HEK293T (cell line): ENCODE measurements at regions not wholly inside any gene's neighbourhood (a gene's known extent, or its start where the extent isn't known, plus 50 kb on each side); places are given as distances from the start of the nearest gene placed in this dataset.

Experiments
- CTCF ChIA-PET: fragments of 350-600 bp; formaldehyde crosslinking; extraction: SDS; loops from one replicate; lab custom pipeline; 2021; ENCODE audit warnings: antibody characterized with exemption, inconsistent platforms; lab: Yijun Ruan, JAX
- POLR2A ChIA-PET: fragments of 350-600 bp; formaldehyde crosslinking; extraction: SDS; loops from one replicate; lab custom pipeline; 2020; ENCODE audit warnings: antibody characterized with exemption, inconsistent platforms; lab: Yijun Ruan, JAX
- DNase-seq: peaks from one replicate; pipeline ENCODE4 v3.0.0; 2012; ENCODE audit warnings: mixed read lengths; ENCODE audit errors: extremely low spot score
- ARNT ChIP-seq: fragments of 450-650 bp; IDR thresholded peaks from 2 replicates; pipeline ENCODE4 v1.6.1; 2017; ENCODE audit warnings: mild to moderate bottlenecking
- BHLHE40 ChIP-seq: fragments of 450-650 bp; IDR thresholded peaks from 2 replicates; pipeline ENCODE4 v1.6.1; 2016; ENCODE audit warnings: mild to moderate bottlenecking, moderate library complexity, borderline replicate concordance
- CTBP1 ChIP-seq: fragments of 450-650 bp; IDR thresholded peaks from 2 replicates; pipeline ENCODE4 v1.6.1; 2016; ENCODE audit warnings: borderline replicate concordance
- ELF4 ChIP-seq: fragments of 450-650 bp; IDR thresholded peaks from 2 replicates; pipeline ENCODE4 v1.6.1; 2017; ENCODE audit warnings: antibody characterized with exemption
- FOXA1 ChIP-seq: fragments of 450-650 bp; IDR thresholded peaks from 2 replicates; pipeline ENCODE4 v1.6.1; 2016; ENCODE audit warnings: mild to moderate bottlenecking
- FOXK2 ChIP-seq: fragments of 450-650 bp; IDR thresholded peaks from 2 replicates; pipeline ENCODE4 v1.6.1; 2016; ENCODE audit warnings: mild to moderate bottlenecking
- FOXM1 ChIP-seq: fragments of 450-650 bp; IDR thresholded peaks from 2 replicates; pipeline ENCODE4 v1.6.1; 2017; ENCODE audit warnings: mild to moderate bottlenecking, borderline replicate concordance
- HDGF ChIP-seq: fragments of 450-650 bp; IDR thresholded peaks from 2 replicates; pipeline ENCODE4 v1.6.1; 2017; ENCODE audit warnings: antibody characterized with exemption, borderline replicate concordance
- L3MBTL2 ChIP-seq: fragments of 450-650 bp; conservative IDR thresholded peaks from 2 replicates; pipeline ENCODE4 v1.6.1; 2016; ENCODE audit warnings: mild to moderate bottlenecking
- LEF1 ChIP-seq: fragments of 450-650 bp; IDR thresholded peaks from 2 replicates; pipeline ENCODE4 v1.6.1; 2017; ENCODE audit warnings: mild to moderate bottlenecking, borderline replicate concordance
- NFRKB ChIP-seq: fragments of 450-650 bp; IDR thresholded peaks from 2 replicates; pipeline ENCODE4 v1.6.1; 2016; ENCODE audit warnings: mild to moderate bottlenecking, moderate library complexity
- SP1 ChIP-seq: fragments of 450-650 bp; IDR thresholded peaks from 2 replicates; pipeline ENCODE4 v1.6.1; 2017
- SUZ12 ChIP-seq: fragments of 450-650 bp; IDR thresholded peaks from 2 replicates; pipeline ENCODE4 v1.6.1; 2016; ENCODE audit warnings: mild to moderate bottlenecking
- TARDBP ChIP-seq: fragments of 450-650 bp; IDR thresholded peaks from 2 replicates; pipeline ENCODE4 v1.6.1; 2016
- ZNF384 ChIP-seq: fragments of 450-650 bp; IDR thresholded peaks from 2 replicates; pipeline ENCODE4 v1.6.1; 2016
- TF ChIP-seq, protein P1 (sequence below): fragments of 450-650 bp; IDR thresholded peaks from 2 replicates; pipeline ENCODE4 v1.6.1; 2016

DNA sequence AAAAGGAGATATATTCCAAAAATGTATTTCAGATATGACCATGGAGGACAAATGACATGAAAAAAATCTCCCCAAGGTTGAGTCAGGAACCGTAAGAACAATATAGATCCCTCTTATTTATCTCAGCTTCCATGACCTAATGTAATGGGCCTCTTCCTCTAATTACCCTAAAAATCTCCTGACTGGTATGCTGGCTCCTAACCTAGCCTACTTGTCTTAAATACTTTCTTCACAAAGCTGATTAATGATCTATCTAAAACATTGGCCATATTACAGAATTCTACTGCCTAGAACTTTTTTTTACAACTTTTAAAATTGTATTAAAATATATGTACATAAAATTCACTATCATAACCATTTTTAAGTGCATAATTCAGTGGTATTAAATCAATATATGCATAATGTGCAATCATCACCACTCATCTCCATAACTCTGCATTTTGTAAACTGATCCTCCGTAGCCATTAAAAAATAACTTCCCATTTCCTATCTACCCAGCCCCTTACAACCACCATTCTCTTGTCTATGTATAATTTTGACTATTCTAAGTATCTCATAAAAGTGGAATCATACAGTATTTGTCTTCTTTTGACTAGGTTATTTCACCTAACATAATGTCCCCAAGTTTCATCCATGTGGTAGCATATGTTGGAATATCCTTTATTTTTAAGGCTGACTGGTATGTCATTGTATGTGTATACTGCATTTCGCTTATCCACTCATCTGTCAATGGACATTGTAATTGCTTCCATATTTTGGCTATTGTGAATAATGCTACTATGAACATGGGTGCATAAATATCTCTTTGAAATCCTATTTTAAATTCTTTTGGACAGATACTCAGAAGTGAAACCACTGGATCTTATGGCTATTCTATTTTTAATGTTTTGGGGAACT is 464.6 kb downstream of the ADAMTS20 start:
- no peak for DNase-seq
- TF ChIP-seq BHLHE40 (no peak), ZNF384 (no peak), FOXA1 (no peak), FOXK2 (no peak), CTBP1 (no peak), LEF1 (no peak), L3MBTL2 (no peak), SUZ12 (no peak), SP1 (no peak), NFRKB (no peak), ARNT (no peak), ELF4 (no peak), FOXM1 (no peak), TARDBP (no peak), HDGF (no peak)
- TF ChIP-seq, protein P1, sequence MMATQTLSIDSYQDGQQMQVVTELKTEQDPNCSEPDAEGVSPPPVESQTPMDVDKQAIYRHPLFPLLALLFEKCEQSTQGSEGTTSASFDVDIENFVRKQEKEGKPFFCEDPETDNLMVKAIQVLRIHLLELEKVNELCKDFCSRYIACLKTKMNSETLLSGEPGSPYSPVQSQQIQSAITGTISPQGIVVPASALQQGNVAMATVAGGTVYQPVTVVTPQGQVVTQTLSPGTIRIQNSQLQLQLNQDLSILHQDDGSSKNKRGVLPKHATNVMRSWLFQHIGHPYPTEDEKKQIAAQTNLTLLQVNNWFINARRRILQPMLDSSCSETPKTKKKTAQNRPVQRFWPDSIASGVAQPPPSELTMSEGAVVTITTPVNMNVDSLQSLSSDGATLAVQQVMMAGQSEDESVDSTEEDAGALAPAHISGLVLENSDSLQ: no peak
- ChIA-PET POLR2A (no interaction called here), CTCF (no interaction called here)

DNA sequence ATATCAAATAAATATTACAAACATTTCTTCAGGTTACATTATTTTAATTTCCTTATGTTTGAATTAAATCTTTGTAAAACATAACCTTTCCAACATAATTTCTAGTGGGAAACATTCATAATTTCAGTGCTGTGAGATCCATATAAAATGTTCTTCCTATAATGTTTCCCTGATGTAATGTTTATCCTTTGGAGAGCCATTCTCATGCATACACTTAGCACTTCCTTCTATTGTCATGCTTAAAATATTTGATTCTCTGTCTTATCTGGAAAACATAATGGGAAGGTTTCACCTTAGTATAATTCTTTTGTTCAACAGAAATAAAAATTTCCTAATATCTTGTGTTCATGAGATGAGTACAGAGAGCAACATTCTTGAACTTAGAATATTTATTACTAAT is 472.5 kb downstream of the ADAMTS20 start:
- CTCF ChIA-PET: no interaction called here
- POLR2A ChIA-PET: no interaction called here
- TF ChIP-seq ZNF384 (no peak), FOXM1 (no peak), L3MBTL2 (no peak), FOXK2 (no peak)
- DNase-seq: no peak

DNA sequence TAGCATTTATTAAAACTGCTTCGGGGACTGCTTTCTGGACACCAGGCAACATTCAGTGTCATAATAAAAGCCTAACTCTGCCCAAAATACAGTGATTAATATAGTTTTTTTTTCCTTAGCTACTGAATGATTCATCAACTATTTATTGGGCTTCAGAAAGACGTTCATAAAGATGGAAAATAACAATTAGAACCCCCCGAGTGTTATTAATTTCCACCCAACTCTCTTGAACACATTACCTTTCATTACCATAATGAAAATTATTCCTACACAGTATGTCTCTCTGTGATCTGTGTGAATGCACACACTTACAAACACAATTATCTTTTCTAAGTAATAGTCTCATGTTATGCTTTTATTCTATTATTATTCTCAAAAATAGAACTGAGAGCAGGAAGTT is 473.0 kb downstream of the ADAMTS20 start:
- DNase-seq: no peak
- CTCF ChIA-PET: no interaction called here
- POLR2A ChIA-PET: no interaction called here
- TF ChIP-seq, protein P1: no peak
- TF ChIP-seq BHLHE40 (no peak), ELF4 (no peak), CTBP1 (no peak), SP1 (no peak), FOXA1 (no peak), HDGF (no peak), FOXK2 (no peak), ZNF384 (no peak), TARDBP (no peak), NFRKB (no peak), ARNT (no peak)

DNA sequence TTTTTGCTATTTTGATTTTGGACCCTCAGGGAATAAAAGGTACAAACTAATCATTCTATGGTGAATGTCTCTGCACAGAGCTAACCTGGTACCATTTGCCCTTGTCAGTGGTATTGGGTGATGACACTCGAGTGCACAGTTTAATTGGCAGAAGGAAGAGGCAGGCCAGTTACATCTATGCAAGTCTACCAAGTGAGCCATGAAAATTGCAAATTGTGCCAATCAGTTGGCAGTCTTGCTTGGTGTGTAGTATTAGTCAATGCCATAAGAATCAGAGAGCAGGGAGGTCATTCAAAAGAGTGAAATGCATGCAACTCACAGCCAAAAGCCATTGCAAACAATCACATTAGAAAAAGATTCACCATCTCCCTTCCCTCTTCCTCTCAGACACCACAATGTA is 479.6 kb downstream of the ADAMTS20 start:
- TF ChIP-seq ELF4 (no peak), SUZ12 (no peak), LEF1 (no peak), ARNT (no peak), NFRKB (no peak), FOXM1 (no peak), TARDBP (no peak), FOXA1 (no peak), ZNF384 (no peak), SP1 (no peak), L3MBTL2 (no peak), BHLHE40 (no peak), CTBP1 (no peak), HDGF (no peak), FOXK2 (no peak)
- TF ChIP-seq, protein P1: no peak
- POLR2A ChIA-PET: no interaction called here
- CTCF ChIA-PET: no interaction called here
- no peak for DNase-seq

DNA sequence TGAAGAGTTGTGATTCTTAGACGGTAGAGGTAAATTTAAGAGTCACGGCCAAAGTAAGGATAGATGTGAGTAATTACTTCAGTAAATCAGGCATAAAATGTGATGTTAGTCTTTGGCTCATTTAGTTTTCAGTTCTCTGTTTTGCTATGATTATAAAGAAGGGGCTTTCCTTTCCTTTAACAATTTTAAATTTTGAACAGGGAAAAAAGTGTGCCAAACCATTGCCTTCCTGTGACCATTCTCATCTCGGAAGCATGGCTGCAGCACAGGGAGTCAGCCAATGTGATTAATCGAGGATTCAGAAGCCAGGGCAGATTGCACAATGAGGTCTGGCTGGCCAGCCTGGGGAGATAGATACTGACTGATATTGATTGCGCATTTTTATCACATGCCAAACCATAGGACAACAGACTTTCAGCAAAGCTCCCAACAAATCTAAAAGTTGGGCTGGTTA is 480.2 kb upstream of the PRICKLE1 start:
- TF ChIP-seq ELF4: no peak
- TF ChIP-seq, protein P1: no peak
- TF ChIP-seq L3MBTL2: no peak
- no peak for TF ChIP-seq FOXK2
- TF ChIP-seq SP1: no peak
- no peak for TF ChIP-seq LEF1
- TF ChIP-seq CTBP1: no peak
- TF ChIP-seq FOXM1: no peak
- TF ChIP-seq ARNT: no peak
- no peak for TF ChIP-seq HDGF
- TF ChIP-seq TARDBP: no peak
- no peak for TF ChIP-seq FOXA1
- no peak for TF ChIP-seq ZNF384
- TF ChIP-seq SUZ12: no peak
- no peak for TF ChIP-seq BHLHE40
- TF ChIP-seq NFRKB: no peak
- ChIA-PET POLR2A (no interaction called here), CTCF (no interaction called here)
- DNase-seq: no peak
